ENCODE measurements at regions not wholly inside any gene's neighbourhood (a gene's known extent, or its start where the extent isn't known, plus 50 kb on each side); places are given as distances from the start of the nearest gene placed in this dataset.

DNA sequence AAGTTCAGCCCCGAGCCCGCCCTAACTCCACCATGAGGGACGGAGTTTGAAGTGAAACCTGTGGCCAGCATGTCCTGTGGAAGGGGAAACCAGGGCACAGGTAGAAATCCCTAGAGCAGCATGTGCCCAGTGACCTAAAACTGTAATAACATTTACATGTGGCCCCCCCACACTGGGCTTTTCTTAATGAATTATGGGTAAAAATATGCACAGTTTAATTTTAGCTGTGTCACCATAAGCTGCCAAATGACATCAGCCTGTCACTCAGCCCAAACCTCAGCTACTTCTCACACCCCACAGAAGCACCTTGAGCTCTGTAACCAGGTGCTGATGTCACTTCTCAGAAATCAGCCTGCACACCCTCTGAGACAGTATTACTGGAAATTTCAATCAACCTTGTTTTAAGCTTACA is 50.0 kb upstream of the SLC19A1 start:
- peak; percentile 61 for DNase-seq

DNA sequence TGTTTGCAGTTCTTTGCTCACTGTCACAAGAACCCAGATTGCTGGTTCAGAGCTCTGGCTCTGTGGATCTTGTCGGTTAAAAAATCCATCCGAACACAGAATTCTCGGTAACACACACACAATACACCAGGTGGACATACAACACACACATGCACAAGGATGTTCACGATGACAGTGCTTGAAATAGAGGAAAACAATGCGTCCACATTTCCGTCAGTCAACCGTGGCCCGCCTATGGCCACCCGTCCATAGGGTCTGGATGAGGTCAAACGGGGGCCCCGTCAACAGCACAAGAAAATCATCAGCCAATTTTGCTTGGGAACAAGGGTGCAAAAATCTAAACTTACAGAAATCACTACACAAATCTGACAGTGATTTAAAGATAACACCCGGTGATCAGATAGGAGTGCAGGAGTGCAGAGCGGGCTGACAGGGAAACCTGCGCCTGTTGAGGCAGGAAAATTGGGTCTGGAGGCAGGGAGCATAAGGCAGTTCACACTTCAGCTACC is 50.4 kb upstream of the SLC19A1 start:
- DNase-seq: no peak

DNA sequence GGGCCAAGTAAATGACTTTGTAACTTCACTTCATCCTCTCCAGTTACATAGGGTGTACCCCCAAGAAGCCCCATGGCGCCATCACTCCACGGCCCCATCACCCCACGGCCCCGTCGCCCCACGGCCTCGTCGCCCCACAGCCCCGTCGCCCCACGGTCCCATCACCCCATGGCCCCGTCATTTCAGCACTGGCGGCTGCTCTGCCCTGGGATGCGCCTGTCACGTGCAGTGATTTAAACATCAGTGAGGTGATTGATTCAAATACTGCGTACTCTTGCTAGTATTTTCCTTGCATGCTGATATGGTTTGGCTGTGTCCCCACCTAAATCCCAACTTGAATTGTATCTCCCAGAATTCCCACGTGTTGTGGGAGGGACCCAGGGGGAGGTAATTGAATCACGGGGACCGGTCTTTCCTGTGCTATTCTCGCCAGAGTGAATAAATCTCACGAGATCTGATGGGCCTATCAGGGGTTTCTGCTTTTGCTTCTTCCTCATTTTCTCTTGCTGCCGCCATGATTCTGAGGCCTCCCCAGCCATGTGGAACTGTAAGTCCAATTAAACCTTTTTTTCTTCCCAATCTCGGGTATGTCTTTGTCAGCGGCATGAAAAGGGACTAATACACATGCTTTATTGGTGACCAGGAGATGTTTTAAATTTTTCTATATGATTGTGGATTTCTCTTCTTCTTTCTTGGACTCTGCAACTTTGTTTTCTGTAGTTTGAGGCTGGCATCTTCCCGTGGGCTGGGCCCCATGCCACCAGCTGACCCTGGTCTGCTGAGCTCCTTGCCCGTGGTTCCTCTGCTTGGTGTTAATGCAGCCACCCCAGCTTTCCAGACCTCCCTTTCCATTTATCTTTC is 50.1 kb upstream of the PCBP3 start:
- DNase-seq: no peak
